Thoracic aorta (tissue), 2 donors: ENCODE measurements at regions not wholly inside any gene's neighbourhood (a gene's known extent, or its start where the extent isn't known, plus 50 kb on each side); places are given as distances from the start of the nearest gene placed in this dataset.
"Not testable (repeated sequence)": the region's sequence is repeated elsewhere in the genome, so short reads cannot be mapped to it uniquely, and the experiment has no call there.

Experiments used
- ATAC-seq: fragments of 150-250 bp; one replicate; pipeline ENCODE4 v1.8.0; 2017; ENCODE audit warnings: low read depth; ENCODE audit not compliant: insufficient number of reproducible peaks, low FRiP score
- DNase-seq: peaks from one replicate; pipeline ENCODE4 v3.0.0-alpha.2; 2020; ENCODE audit warnings: low spot score
- H3K27ac ChIP-seq, 2 donors: fragments of 200-600 bp; sonication (generic); 1 replicate in 1 of 2; 2 replicates in 1 of 2; pipeline ENCODE4 v1.5.1; 2016; ENCODE audit warnings: mild to moderate bottlenecking in 2 of 2, moderate library complexity in 2 of 2
- H3K27me3 ChIP-seq: fragments of 200-600 bp; sonication (generic); replicated peaks from 2 replicates; pipeline ENCODE4 v1.6.0; 2016; ENCODE audit warnings: mild to moderate bottlenecking; ENCODE audit not compliant: insufficient read depth
- H3K36me3 ChIP-seq: fragments of 200-600 bp; sonication (generic); one replicate; pipeline ENCODE4 v1.5.1; 2016
- H3K4me1 ChIP-seq, 2 donors: fragments of 200-600 bp; sonication (generic); 1 replicate in 1 of 2; 2 replicates in 1 of 2; pipeline versions ENCODE4 v1.5.1 to v1.6.0; 2016; ENCODE audit warnings: low read depth in 2 of 2, mild to moderate bottlenecking in 1 of 2; ENCODE audit not compliant: control insufficient read depth in 1 of 2
- H3K4me3 ChIP-seq: fragments of 200-600 bp; sonication (generic); 2 replicates; pipeline ENCODE4 v1.5.1; 2016; ENCODE audit warnings: mild to moderate bottlenecking
- H3K9me3 ChIP-seq: fragments of 200-600 bp; sonication (generic); 2 replicates; pipeline ENCODE4 v1.5.1; 2016
- TF ChIP-seq, protein P1 (sequence below): fragments of 200-600 bp; sonication (generic); IDR thresholded peaks from one replicate; pipeline ENCODE4 v1.5.1; 2019; ENCODE audit warnings: antibody characterized with exemption

DNA sequence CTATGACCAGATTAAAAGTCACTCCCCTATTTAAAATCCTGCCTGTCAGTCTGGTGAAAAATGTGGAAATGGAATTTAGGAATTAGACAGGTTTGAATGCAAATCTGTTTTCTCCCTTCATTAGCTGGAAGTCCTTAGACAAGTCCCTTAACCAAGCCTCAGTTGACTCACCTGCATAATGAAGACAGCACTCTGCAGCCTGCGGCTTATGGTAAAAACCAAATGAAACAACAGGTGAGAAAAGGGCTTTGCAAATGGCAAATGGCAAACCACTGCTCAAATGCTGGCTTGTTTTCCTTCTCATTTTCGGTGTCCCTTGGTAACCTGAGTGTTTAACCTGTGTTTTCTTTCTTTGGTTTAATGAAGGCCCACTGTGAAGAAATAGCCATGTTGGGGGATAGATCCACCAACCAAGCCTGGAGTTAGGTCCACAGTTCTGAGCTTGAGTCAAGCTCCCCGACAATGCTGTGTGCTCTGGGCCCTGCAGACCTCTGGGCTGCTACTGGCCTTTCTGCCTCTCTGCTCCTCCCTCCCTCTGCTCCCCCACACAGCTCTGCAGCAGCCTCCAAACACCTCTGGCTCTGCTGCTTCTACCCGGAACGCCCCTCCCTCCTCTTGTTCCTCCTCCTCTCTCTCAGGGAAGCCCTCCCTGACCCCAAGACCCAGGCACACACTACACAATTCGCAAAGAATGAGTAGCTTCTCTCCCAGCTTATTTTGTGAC lies 641.8 kb downstream of the MATN1 start:
- peaks cover 20 to 51% of the 10 kb centered on the region in 2 donors for H3K4me1 ChIP-seq
- no peak overlapping the region for H3K4me3 ChIP-seq
- TF ChIP-seq, protein P1, sequence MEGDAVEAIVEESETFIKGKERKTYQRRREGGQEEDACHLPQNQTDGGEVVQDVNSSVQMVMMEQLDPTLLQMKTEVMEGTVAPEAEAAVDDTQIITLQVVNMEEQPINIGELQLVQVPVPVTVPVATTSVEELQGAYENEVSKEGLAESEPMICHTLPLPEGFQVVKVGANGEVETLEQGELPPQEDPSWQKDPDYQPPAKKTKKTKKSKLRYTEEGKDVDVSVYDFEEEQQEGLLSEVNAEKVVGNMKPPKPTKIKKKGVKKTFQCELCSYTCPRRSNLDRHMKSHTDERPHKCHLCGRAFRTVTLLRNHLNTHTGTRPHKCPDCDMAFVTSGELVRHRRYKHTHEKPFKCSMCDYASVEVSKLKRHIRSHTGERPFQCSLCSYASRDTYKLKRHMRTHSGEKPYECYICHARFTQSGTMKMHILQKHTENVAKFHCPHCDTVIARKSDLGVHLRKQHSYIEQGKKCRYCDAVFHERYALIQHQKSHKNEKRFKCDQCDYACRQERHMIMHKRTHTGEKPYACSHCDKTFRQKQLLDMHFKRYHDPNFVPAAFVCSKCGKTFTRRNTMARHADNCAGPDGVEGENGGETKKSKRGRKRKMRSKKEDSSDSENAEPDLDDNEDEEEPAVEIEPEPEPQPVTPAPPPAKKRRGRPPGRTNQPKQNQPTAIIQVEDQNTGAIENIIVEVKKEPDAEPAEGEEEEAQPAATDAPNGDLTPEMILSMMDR = no peak
- H3K27ac ChIP-seq = peak overlapping the region; percentile 92 to 94
- DNase-seq (no peak), ATAC-seq (no peak)
- H3K36me3 ChIP-seq = no peaks in the 10 kb centered on the region
- no peaks in the 10 kb centered on the region for H3K27me3 ChIP-seq
- H3K9me3 ChIP-seq = no peaks in the 10 kb centered on the region

DNA sequence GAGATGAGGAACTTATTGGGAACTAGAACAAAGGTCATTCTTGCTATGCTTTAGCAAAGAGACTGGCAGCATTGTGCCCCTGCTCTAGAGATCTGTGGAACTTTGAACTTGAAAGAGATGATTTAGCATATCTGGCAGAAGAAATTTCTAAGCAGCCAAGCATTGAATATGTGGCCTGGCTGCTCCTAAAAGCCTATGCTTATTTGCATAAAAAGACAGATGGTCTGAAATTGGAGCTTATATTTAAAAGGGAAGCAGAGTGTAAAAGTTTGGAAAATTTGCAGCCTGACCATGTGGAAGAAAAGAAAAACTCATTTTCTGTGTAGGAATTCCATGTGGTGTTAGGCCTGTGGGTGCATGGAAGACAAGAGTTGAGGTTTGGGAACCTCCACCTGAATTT lies 647.5 kb downstream of the MATN1 start:
- H3K36me3 ChIP-seq, H3K9me3 ChIP-seq, H3K27me3 ChIP-seq, H3K27ac ChIP-seq, DNase-seq, H3K4me3 ChIP-seq, ATAC-seq, H3K4me1 ChIP-seq: not testable (repeated sequence)

DNA sequence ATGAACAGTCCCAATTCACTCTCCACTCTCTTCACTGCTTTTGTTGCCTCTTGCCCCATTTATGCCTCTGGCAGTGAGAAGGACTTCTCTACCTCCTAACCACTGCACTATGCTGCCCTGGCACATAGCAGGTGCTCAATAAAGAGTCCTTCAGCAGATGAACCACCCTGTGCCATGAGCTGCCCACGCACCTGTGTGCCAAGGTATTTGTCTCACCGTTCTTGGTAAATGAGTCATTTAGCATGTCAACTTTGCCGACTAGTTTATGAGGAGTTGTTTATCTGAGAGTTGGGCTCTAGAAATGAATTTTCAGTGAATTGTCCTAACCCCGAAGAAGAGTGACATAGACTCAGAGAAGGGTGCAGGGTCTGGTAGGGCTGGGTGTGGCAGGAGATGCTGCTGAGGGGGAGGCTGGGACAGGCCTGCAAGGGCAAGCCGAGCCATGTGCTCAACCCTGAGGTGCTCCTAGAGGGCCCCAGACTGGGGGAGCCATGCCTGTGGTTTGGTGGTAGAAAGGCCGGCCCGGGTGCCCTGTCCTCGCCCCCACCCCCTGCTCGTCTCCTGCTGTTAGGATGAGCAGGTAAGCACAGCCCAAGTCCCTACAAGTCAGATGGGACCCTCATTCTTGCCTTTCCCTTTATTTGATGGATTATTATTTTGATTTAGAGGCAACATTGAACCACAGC lies 654.5 kb downstream of the MATN1 start:
- H3K4me1 ChIP-seq = no peaks in the 10 kb centered on the region
- TF ChIP-seq, protein P1 = no peak
- H3K27me3 ChIP-seq = no peaks in the 10 kb centered on the region
- no peaks in the 10 kb centered on the region for H3K36me3 ChIP-seq
- no peak for DNase-seq
- H3K4me3 ChIP-seq = no peak overlapping the region
- H3K9me3 ChIP-seq = no peaks in the 10 kb centered on the region
- ATAC-seq = no peak
- H3K27ac ChIP-seq = no peak overlapping the region

DNA sequence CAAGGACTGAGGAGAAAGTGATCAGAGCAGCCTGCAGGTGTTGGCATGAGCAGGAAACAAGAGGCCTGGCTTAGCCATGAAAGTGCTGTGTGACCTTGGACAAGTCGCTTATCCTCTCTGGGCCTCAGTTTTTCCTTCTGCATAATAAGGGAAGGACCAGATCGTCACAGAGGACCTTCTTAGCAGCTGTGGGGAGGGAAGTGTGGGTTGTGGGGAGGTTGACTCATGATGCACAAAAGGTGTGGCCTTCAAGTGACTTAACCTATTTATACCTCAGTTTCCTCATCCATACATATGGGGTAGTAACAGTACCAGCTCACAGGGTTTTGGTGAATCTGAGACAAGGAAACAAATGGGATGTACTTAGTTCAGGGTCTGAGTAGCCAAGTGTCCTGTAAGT lies 658.8 kb downstream of the MATN1 start:
- DNase-seq (no peak), ATAC-seq (no peak)
- no peaks in the 10 kb centered on the region for H3K36me3 ChIP-seq
- H3K4me1 ChIP-seq = no peaks in the 10 kb centered on the region
- H3K4me3 ChIP-seq = no peak overlapping the region
- no peaks in the 10 kb centered on the region for H3K9me3 ChIP-seq
- H3K27me3 ChIP-seq = no peaks in the 10 kb centered on the region
- no peak overlapping the region for H3K27ac ChIP-seq
- TF ChIP-seq, protein P1 = no peak

DNA sequence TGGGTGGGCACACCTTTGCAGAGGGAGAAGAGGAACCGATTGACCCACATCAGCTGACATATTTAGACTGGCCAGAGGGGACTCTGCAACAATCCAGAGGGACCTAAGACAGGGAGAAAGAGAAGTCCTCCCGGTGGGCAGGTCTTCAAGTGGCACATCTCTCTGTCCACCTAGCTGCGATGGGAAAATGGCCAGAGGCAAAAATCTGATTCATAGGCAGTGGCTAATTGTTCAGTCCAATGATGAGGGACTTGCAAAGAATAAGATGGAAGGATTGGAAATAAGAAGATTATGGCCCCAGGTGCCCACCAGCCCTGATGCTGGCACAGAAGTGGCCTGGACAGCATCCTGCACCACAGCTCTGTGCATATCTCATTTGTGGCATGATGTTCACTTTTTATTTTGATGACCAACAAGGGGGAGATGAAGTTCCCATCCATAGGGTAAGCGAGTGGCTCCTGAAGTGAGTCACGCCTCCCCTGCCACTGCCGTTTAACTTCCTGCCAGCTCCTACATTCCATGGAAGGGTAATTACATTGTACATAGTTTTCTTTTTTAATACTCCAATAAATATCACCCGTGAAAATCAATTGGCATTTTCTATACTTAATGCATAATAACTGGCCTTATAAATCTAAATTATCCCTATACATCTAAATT lies 659.6 kb downstream of the MATN1 start:
- Histone ChIP-seq H3K4me1 (no peaks in the 10 kb centered on the region), H3K27ac (no peak overlapping the region), H3K36me3 (no peaks in the 10 kb centered on the region), H3K9me3 (no peaks in the 10 kb centered on the region), H3K27me3 (no peaks in the 10 kb centered on the region), H3K4me3 (no peak overlapping the region)
- TF ChIP-seq, protein P1 = no peak
- ATAC-seq (no peak), DNase-seq (no peak)
